ENCODE measurements at regions not wholly inside any gene's neighbourhood (a gene's known extent, or its start where the extent isn't known, plus 50 kb on each side); places are given as distances from the start of the nearest gene placed in this dataset.

DNA sequence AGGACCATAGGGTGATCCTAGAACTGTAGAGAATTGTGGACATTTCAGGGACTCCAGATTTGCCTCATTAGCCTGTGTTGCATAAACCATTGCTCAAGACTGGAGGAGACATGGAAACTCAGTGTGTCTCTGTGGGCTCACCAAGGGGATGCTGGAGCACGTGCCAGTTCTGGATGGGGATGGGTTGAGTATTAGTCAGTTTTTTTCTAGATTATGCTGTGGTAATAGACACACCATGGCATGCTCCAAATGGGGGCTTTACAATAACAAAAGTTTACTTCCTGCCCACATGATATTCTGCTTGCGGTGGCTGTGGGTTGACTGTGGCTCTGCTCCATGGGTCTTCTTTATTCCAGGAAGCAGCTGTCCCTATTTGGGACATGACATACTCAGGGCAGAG, 125.4 kb downstream of the FOXD2 start:
- TF ChIP-seq POLR2A (IDR thresholded peaks at IDR 0.05; ENCODE audit: low read length) (no peak), GATA1 (IDR thresholded peaks at IDR 0.05; ENCODE audit: low read depth, low read length) (no peak)
